Tibial nerve (tissue), 4 donors: ENCODE measurements at regions not wholly inside any gene's neighbourhood (a gene's known extent, or its start where the extent isn't known, plus 50 kb on each side); places are given as distances from the start of the nearest gene placed in this dataset.

ENCODE experiments used
- DNase-seq, 2 donors: peaks; one replicate each; pipeline ENCODE4 v3.0.0-alpha.2; 2019; ENCODE audit warnings: low spot score in 2 of 2
- H3K27ac ChIP-seq, 4 donors: fragments of 200-600 bp; sonication (generic) in 3 of 4; one replicate each; pipeline ENCODE4 v1.5.1; 2017 to 2019; ENCODE audit warnings: mild to moderate bottlenecking in 1 of 4
- H3K27me3 ChIP-seq, 2 donors: fragments of 200-600 bp; sonication (generic) in 1 of 2; one replicate each; pipeline versions ENCODE4 v1.5.1 to v1.6.0; 2017 to 2019
- H3K36me3 ChIP-seq, 3 donors: fragments of 200-600 bp; sonication (generic); one replicate each; pipeline ENCODE4 v1.5.1; 2018 to 2019
- H3K4me1 ChIP-seq, 4 donors: fragments of 200-600 bp; sonication (generic) in 3 of 4; one replicate each; pipeline ENCODE4 v1.5.1; 2017 to 2019
- H3K4me3 ChIP-seq, 4 donors: fragments of 200-600 bp; sonication (generic) in 3 of 4; one replicate each; pipeline ENCODE4 v1.5.1; 2017 to 2019; ENCODE audit warnings: mild to moderate bottlenecking in 1 of 4, moderate library complexity in 1 of 4
- H3K9me3 ChIP-seq, 4 donors: fragments of 200-600 bp; sonication (generic) in 3 of 4; one replicate each; pipeline ENCODE4 v1.5.1; 2017 to 2019
- EP300 ChIP-seq, 2 donors: sonication (generic); formaldehyde crosslinking; IDR thresholded peaks; one replicate each; pipeline ENCODE4 v1.6.1; 2017; ENCODE audit warnings: antibody characterized with exemption in 2 of 2, mild to moderate bottlenecking in 1 of 2
- POLR2A ChIP-seq, 2 donors: fragments of 450-650 bp; IDR thresholded peaks; one replicate each; pipeline ENCODE4 v1.6.1; 2017; ENCODE audit warnings: antibody characterized with exemption in 2 of 2, mild to moderate bottlenecking in 2 of 2, moderate library complexity in 2 of 2
- WGBS, 2 donors: methylation state at CpG; one replicate each; pipeline ENCODE4 v1.1.5; 2018; 5-methylcytosine and 5-hydroxymethylcytosine counted together
- TF ChIP-seq, protein P1 (sequence below), 5 experiments: fragments of 200-600 bp in 3 of 5; fragments of 450-650 bp in 2 of 5; sonication (generic) in 3 of 5; IDR thresholded peaks; one replicate each; pipeline ENCODE4 v1.5.1; 2016 to 2019; ENCODE audit warnings: antibody characterized with exemption in 5 of 5, mild to moderate bottlenecking in 3 of 5, moderate library complexity in 2 of 5

DNA sequence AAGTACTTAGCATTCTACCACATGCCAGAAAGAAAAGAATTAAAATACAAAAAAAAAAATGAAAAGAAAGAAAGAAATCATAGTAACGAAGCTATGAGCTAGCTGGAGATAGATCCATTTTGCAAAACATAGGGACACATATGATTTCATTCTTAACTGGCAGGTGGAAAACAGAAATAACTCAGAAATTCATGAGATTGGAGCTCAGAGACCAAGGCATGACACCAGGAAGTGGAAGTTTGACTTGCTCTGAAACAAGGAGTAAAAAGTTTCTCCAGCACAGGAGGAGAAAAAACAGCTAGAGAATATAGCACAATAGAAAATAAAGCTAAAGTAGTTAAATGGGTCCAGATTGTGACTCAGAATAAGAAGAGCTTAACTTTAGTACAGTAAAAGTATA lies 278.1 kb downstream of the ZEB2 start:
- no peak for DNase-seq
- Histone ChIP-seq H3K4me1 (peaks cover 0 to 31% (median 7%) of the 10 kb centered on the region in 4 donors), H3K27me3 (no peaks in the 10 kb centered on the region), H3K4me3 (no peak overlapping the region), H3K9me3 (no peaks in the 10 kb centered on the region), H3K27ac (no peak overlapping the region), H3K36me3 (no peaks in the 10 kb centered on the region)
- TF ChIP-seq, protein P1, sequence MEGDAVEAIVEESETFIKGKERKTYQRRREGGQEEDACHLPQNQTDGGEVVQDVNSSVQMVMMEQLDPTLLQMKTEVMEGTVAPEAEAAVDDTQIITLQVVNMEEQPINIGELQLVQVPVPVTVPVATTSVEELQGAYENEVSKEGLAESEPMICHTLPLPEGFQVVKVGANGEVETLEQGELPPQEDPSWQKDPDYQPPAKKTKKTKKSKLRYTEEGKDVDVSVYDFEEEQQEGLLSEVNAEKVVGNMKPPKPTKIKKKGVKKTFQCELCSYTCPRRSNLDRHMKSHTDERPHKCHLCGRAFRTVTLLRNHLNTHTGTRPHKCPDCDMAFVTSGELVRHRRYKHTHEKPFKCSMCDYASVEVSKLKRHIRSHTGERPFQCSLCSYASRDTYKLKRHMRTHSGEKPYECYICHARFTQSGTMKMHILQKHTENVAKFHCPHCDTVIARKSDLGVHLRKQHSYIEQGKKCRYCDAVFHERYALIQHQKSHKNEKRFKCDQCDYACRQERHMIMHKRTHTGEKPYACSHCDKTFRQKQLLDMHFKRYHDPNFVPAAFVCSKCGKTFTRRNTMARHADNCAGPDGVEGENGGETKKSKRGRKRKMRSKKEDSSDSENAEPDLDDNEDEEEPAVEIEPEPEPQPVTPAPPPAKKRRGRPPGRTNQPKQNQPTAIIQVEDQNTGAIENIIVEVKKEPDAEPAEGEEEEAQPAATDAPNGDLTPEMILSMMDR (IDR thresholded peaks at IDR 0.05), result no peak
- TF ChIP-seq EP300 (IDR thresholded peaks at IDR 0.05) (no peak), POLR2A (IDR thresholded peaks at IDR 0.05) (no peak)
- 50 to 68% methylated on average over 1 of the region's 1 CpG for WGBS, 2 donors

DNA sequence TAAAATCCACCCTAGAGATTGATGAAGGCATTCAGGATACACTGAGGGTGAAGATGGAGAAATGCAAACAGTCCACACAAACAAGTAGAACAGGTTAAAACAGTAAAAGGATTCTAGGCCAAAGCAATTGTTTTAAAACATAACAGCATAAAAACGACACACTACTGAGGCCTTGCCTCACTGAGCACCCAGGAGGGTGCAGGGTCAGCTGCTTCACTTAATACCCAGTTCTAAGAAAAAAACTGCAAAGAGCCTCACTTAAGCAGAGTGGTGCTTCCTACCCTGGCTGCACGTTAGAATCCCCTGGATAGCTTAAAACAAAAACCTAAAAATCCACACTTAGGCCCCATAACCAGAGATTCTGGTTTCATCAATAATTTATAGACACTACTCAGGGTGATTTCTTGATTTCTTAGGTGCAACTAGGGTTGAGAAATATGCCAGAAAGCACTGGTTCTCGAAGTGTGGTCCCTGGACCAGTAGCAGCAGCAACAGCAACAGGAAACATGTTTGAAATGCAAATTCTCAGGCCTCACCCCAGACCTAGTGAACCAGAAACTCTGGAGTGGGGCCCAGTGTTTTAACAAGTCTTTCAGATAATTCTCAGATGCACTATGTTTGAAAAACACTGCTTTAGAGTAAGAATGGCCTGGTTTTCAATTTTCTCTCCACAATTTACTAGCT lies 279.1 kb downstream of the ZEB2 start:
- no peak for DNase-seq
- TF ChIP-seq POLR2A (IDR thresholded peaks at IDR 0.05), result no peak
- TF ChIP-seq, protein P1 (IDR thresholded peaks at IDR 0.05), result no peak
- no peak for TF ChIP-seq EP300 (IDR thresholded peaks at IDR 0.05)
- Histone ChIP-seq H3K36me3 (no peaks in the 10 kb centered on the region), H3K27me3 (no peaks in the 10 kb centered on the region), H3K4me1 (peaks cover 0 to 31% (median 7%) of the 10 kb centered on the region in 4 donors), H3K4me3 (no peak overlapping the region), H3K9me3 (no peaks in the 10 kb centered on the region), H3K27ac (peak overlapping the region in 1 of 4 donors; percentile 28)
- 43 to 53% methylated on average over 3 of the region's 3 CpGs for WGBS, 2 donors

DNA sequence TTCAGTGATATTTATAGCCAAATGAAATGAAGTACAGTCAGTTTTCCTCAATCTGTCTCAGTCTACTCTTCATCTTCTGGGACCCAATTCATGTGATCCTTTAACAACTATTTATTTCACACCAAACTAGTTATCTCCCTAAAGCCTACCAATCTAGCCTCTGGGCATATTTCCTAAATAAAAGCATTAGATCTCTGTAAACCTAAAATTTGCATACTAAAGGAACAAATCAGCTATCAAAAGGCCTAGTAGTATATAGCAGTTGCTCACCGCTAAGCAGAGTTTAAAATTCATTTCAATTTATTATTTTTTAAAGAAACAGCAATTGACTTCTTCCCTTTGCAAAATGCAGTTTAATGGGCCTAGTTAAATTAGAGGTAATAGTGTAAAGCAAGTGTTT lies 280.2 kb downstream of the ZEB2 start:
- DNase-seq, result no peak
- WGBS, 2 donors, result 94 to 95% methylated on average over 1 of the region's 1 CpG
- no peaks in the 10 kb centered on the region for H3K9me3 ChIP-seq
- H3K4me3 ChIP-seq, result no peak overlapping the region
- no peak overlapping the region for H3K27ac ChIP-seq
- TF ChIP-seq POLR2A (IDR thresholded peaks at IDR 0.05) (no peak), EP300 (IDR thresholded peaks at IDR 0.05) (no peak)
- TF ChIP-seq, protein P1 (IDR thresholded peaks at IDR 0.05), result no peak
- peaks cover 0 to 35% (median 7%) of the 10 kb centered on the region in 4 donors for H3K4me1 ChIP-seq
- no peaks in the 10 kb centered on the region for H3K27me3 ChIP-seq
- H3K36me3 ChIP-seq, result no peaks in the 10 kb centered on the region

- TF ChIP-seq POLR2A (IDR thresholded peaks at IDR 0.05) (no peak), EP300 (IDR thresholded peaks at IDR 0.05) (no peak)
- TF ChIP-seq, protein P1 (IDR thresholded peaks at IDR 0.05), result no peak
- Histone ChIP-seq H3K36me3 (no peaks in the 10 kb centered on the region), H3K27me3 (no peaks in the 10 kb centered on the region), H3K27ac (no peak overlapping the region), H3K9me3 (no peaks in the 10 kb centered on the region), H3K4me1 (peaks cover 0 to 39% (median 7%) of the 10 kb centered on the region in 4 donors), H3K4me3 (no peak overlapping the region)
- WGBS, 2 donors, result 90 to 96% methylated on average over 1 of the region's 1 CpG
- DNase-seq, result no peak
These were observed 280.6 kb downstream of the ZEB2 start for GRCh38 chr2:144239306-144239705.

DNA sequence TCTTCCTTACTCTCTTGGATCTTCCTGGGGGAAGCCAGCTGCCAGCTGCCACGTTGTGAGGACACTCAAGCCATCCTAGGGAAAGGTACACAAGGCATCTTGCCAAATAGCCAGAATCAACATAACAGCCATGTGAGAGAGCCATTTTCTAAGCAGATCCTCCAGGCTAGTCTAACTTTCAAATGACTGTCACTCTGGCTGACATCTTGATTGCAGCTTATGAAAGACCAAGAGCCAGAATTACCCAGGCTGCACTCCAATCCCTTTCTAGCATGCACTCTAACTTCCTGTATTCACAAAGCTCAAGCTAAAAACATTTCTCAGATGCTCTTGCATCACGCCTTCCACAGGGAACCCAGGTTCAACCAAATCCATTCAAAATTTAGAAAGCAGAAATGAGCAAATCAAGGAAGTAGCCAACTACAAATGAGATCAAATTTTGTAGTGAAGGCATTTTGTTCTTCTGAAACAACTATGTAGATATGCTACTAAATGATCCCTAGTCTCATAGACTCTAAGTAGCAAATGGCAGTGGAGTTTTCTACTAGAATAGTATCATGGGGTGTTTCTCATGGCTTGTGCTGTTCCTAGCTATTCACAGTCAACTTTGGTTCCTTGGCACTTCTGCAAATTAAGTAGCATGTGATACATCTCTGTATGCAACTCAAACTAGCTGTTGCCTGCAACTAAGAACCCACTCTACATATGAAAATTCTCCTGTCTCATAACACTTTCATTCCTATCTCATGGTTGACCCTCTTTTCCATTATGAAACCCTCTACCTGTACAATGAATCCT lies 281.9 kb downstream of the ZEB2 start:
- Histone ChIP-seq H3K27ac (no peak overlapping the region), H3K27me3 (no peaks in the 10 kb centered on the region), H3K4me1 (peaks cover 0 to 50% (median 10%) of the 10 kb centered on the region in 4 donors), H3K36me3 (no peaks in the 10 kb centered on the region), H3K4me3 (no peak overlapping the region), H3K9me3 (no peaks in the 10 kb centered on the region)
- WGBS, 2 donors, result 83% methylated on average over 2 of the region's 2 CpGs
- peak in 1 of 2 donors; percentile 10 for DNase-seq
- TF ChIP-seq EP300 (IDR thresholded peaks at IDR 0.05) (peak in 1 of 2 donors; percentile 57), POLR2A (IDR thresholded peaks at IDR 0.05) (no peak)
- TF ChIP-seq, protein P1 (IDR thresholded peaks at IDR 0.05), result no peak
